Testis (tissue), 2 donors: ENCODE measurements at regions not wholly inside any gene's neighbourhood (a gene's known extent, or its start where the extent isn't known, plus 50 kb on each side); places are given as distances from the start of the nearest gene placed in this dataset.

Experiments used
- DNase-seq: peaks from one replicate; pipeline ENCODE4 v3.0.0-alpha.2; 2019
- H3K27ac ChIP-seq, 2 donors: fragments of 200-600 bp; sonication (generic); one replicate each; pipeline ENCODE4 v1.5.1; 2019
- H3K27me3 ChIP-seq: fragments of 200-600 bp; sonication (generic); one replicate; pipeline ENCODE4 v1.5.1; 2019
- H3K36me3 ChIP-seq: fragments of 200-600 bp; sonication (generic); one replicate; pipeline ENCODE4 v1.5.1; 2017; ENCODE audit warnings: low read depth; ENCODE audit errors: missing control alignments
- H3K4me1 ChIP-seq: fragments of 200-600 bp; sonication (generic); one replicate; pipeline ENCODE4 v1.5.1; 2019
- H3K4me3 ChIP-seq, 2 donors: fragments of 200-600 bp; sonication (generic); one replicate each; pipeline ENCODE4 v1.5.1; 2017 to 2019
- H3K9me3 ChIP-seq: fragments of 200-600 bp; sonication (generic); one replicate; pipeline ENCODE4 v1.5.1; 2017
- POLR2A ChIP-seq: fragments of 450-650 bp; IDR thresholded peaks from one replicate; pipeline ENCODE4 v1.6.1; 2017; ENCODE audit warnings: antibody characterized with exemption, mild to moderate bottlenecking, moderate library complexity
- WGBS, 2 donors: methylation state at CpG; one replicate each; pipeline ENCODE4 v1.1.5; 2018; 5-methylcytosine and 5-hydroxymethylcytosine counted together
- intact Hi-C: fragments of 100-400 bp; cut with DNase I; formaldehyde crosslinking; loops from one replicate; pipeline ENCODE4 v1.15.1; 2023; ENCODE audit warnings: low total_unique reads
- TF ChIP-seq, protein P1 (sequence below), 3 experiments: fragments of 450-650 bp in 2 of 3; fragments of 200-600 bp in 1 of 3; sonication (generic) in 1 of 3; IDR thresholded peaks; one replicate each; pipeline ENCODE4 v1.5.1; 2016 to 2019; ENCODE audit warnings: antibody characterized with exemption in 3 of 3, mild to moderate bottlenecking in 2 of 3, moderate library complexity in 1 of 3

- Histone ChIP-seq H3K27ac (no peak overlapping the region), H3K4me1 (no peaks in the 10 kb centered on the region), H3K27me3 (no peaks in the 10 kb centered on the region), H3K4me3 (no peak overlapping the region), H3K36me3 (no peaks in the 10 kb centered on the region), H3K9me3 (no peaks in the 10 kb centered on the region)
- no peak for TF ChIP-seq POLR2A
- TF ChIP-seq, protein P1, sequence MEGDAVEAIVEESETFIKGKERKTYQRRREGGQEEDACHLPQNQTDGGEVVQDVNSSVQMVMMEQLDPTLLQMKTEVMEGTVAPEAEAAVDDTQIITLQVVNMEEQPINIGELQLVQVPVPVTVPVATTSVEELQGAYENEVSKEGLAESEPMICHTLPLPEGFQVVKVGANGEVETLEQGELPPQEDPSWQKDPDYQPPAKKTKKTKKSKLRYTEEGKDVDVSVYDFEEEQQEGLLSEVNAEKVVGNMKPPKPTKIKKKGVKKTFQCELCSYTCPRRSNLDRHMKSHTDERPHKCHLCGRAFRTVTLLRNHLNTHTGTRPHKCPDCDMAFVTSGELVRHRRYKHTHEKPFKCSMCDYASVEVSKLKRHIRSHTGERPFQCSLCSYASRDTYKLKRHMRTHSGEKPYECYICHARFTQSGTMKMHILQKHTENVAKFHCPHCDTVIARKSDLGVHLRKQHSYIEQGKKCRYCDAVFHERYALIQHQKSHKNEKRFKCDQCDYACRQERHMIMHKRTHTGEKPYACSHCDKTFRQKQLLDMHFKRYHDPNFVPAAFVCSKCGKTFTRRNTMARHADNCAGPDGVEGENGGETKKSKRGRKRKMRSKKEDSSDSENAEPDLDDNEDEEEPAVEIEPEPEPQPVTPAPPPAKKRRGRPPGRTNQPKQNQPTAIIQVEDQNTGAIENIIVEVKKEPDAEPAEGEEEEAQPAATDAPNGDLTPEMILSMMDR (IDR thresholded peaks at IDR 0.05) = no peak
- DNase-seq = no peak
- intact Hi-C loops = no loop called here
- 79 to 83% methylated on average over 8 of the region's 8 CpGs for WGBS, 2 donors
These were observed 175.9 kb upstream of the TRPC4 start for GRCh38 chr13:38045278-38046048.

- H3K4me3 ChIP-seq = no peak overlapping the region
- DNase-seq = no peak
- H3K27ac ChIP-seq = no peak overlapping the region
- 92% methylated on average over 1 to 4 of the region's 4 CpGs for WGBS, 2 donors
- no peaks in the 10 kb centered on the region for H3K9me3 ChIP-seq
- H3K4me1 ChIP-seq = no peaks in the 10 kb centered on the region
- TF ChIP-seq POLR2A = no peak
- TF ChIP-seq, protein P1 (IDR thresholded peaks at IDR 0.05) = no peak
- no peaks in the 10 kb centered on the region for H3K36me3 ChIP-seq
- H3K27me3 ChIP-seq = no peaks in the 10 kb centered on the region
- intact Hi-C loops = no loop called here
These were observed 174.5 kb upstream of the TRPC4 start for GRCh38 chr13:38044067-38044466.

- H3K36me3 ChIP-seq = no peaks in the 10 kb centered on the region
- no peak overlapping the region for H3K4me3 ChIP-seq
- 93% methylated on average over 2 of the region's 2 CpGs for WGBS, 2 donors
- no peaks in the 10 kb centered on the region for H3K4me1 ChIP-seq
- TF ChIP-seq, protein P1 (IDR thresholded peaks at IDR 0.05) = no peak
- TF ChIP-seq POLR2A = no peak
- DNase-seq = no peak
- H3K9me3 ChIP-seq = no peaks in the 10 kb centered on the region
- H3K27ac ChIP-seq = no peak overlapping the region
- intact Hi-C loops = no loop called here
- no peaks in the 10 kb centered on the region for H3K27me3 ChIP-seq
These were observed 173.2 kb upstream of the TRPC4 start for GRCh38 chr13:38042771-38043170.

DNA sequence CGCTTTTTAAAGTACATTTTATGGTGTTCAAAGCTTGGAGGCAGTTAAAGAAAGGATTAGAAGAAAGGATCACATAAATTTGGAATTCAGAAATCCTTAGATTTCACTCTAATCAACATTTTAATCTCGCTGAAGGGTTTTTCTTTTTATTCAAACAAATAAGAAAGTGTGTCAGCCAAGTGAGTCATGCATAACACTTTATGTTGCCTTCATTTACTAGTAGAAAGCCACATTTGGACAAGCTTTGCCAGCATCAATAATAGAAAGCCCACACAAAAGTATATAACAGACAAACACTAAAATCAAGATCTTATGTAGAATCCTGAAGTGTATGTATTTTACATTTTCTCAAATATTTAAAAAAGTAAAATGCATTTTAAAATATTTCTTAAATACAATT is 154.9 kb upstream of the TRPC4 start:
- H3K9me3 ChIP-seq = no peaks in the 10 kb centered on the region
- DNase-seq = no peak
- no peaks in the 10 kb centered on the region for H3K36me3 ChIP-seq
- no peaks in the 10 kb centered on the region for H3K27me3 ChIP-seq
- H3K4me1 ChIP-seq = no peaks in the 10 kb centered on the region
- no peak for TF ChIP-seq POLR2A
- TF ChIP-seq, protein P1 (IDR thresholded peaks at IDR 0.05) = no peak
- no peak overlapping the region for H3K4me3 ChIP-seq
- intact Hi-C loops = no loop called here
- WGBS, 2 donors = 42 to 46% methylated on average over 2 of the region's 2 CpGs
- H3K27ac ChIP-seq = no peak overlapping the region

DNA sequence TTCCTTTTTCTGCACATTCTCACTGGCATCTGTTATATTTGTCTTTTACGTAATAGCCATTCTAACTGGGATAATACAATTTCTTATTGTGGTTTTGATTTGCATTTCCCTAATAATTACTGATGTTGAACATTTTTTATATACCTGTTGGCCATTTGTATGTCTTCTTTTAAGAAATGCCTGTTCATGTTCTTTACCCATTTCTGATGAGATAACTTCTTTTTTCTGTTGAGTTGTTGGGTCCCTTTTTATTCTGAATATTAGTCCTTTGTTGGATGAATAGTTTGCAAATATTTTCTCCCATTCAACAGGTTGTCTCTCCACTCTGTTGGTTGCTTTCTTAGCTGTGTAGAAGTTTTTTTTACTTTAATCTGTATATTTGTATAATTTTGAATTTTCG is 147.7 kb upstream of the TRPC4 start:
- no peaks in the 10 kb centered on the region for H3K27me3 ChIP-seq
- TF ChIP-seq, protein P1 (IDR thresholded peaks at IDR 0.05) = no peak
- TF ChIP-seq POLR2A = no peak
- H3K36me3 ChIP-seq = no peaks in the 10 kb centered on the region
- DNase-seq = no peak
- no peak overlapping the region for H3K27ac ChIP-seq
- no peaks in the 10 kb centered on the region for H3K4me1 ChIP-seq
- 46 to 59% methylated on average over 2 of the region's 2 CpGs for WGBS, 2 donors
- intact Hi-C loops = no loop called here
- H3K4me3 ChIP-seq = no peak overlapping the region
- no peaks in the 10 kb centered on the region for H3K9me3 ChIP-seq
